Sigmoid colon (tissue), 6 donors: ENCODE measurements at regions not wholly inside any gene's neighbourhood (a gene's known extent, or its start where the extent isn't known, plus 50 kb on each side); places are given as distances from the start of the nearest gene placed in this dataset.

Source experiments
- DNase-seq: peaks from one replicate; pipeline ENCODE4 v3.0.0-alpha.2; 2019
- H3K27ac ChIP-seq, 4 donors: fragments of 200-600 bp; sonication (generic); one replicate each; pipeline ENCODE4 v1.5.1; 2016 to 2019; ENCODE audit warnings: mild to moderate bottlenecking in 1 of 4
- H3K27me3 ChIP-seq, 3 donors: fragments of 200-600 bp; sonication (generic); one replicate each; pipeline ENCODE4 v1.5.1; 2019; ENCODE audit warnings: mild to moderate bottlenecking in 1 of 3
- H3K36me3 ChIP-seq, 4 donors: fragments of 200-600 bp; sonication (generic); one replicate each; pipeline ENCODE4 v1.5.1; 2016 to 2019
- H3K4me1 ChIP-seq, 4 donors: fragments of 200-600 bp; sonication (generic); one replicate each; pipeline ENCODE4 v1.5.1; 2017 to 2019
- H3K4me3 ChIP-seq, 4 donors: fragments of 200-600 bp; sonication (generic); one replicate each; pipeline ENCODE4 v1.5.1; 2017 to 2019; ENCODE audit warnings: mild to moderate bottlenecking in 2 of 4, moderate library complexity in 1 of 4
- H3K9me3 ChIP-seq, 4 donors: fragments of 200-600 bp in 3 of 4; sonication (generic) in 3 of 4; one replicate each; pipeline versions ENCODE4 v1.5.1 to v1.6.1; 2013 to 2019
- CTCF ChIP-seq, 4 experiments: fragments of 450-650 bp in 3 of 4; fragments of 200-600 bp in 1 of 4; IDR thresholded peaks; one replicate each; pipeline ENCODE4 v1.5.1; 2016 to 2019; ENCODE audit warnings: antibody characterized with exemption in 4 of 4, mild to moderate bottlenecking in 3 of 4, moderate library complexity in 2 of 4
- EP300 ChIP-seq, 4 donors: sonication (generic); formaldehyde crosslinking; IDR thresholded peaks; one replicate each; pipeline ENCODE4 v1.6.1; 2017; ENCODE audit warnings: antibody characterized with exemption in 4 of 4
- POLR2A ChIP-seq, 2 donors: fragments of 450-650 bp; IDR thresholded peaks; one replicate each; pipeline ENCODE4 v1.6.1; 2016; ENCODE audit warnings: antibody characterized with exemption in 2 of 2, mild to moderate bottlenecking in 2 of 2, moderate library complexity in 2 of 2
- POLR2AphosphoS5 ChIP-seq, 4 donors: sonication (generic); formaldehyde crosslinking; IDR thresholded peaks; one replicate each; pipeline ENCODE4 v1.6.1; 2017; ENCODE audit warnings: antibody characterized with exemption in 4 of 4
- WGBS, 2 donors: extraction: QIAGEN DNeasy Blood & Tissue Kit; methylation state at CpG; one replicate each; pipeline ENCODE4 v1.1.7; 2013; 5-methylcytosine and 5-hydroxymethylcytosine counted together
- intact Hi-C: fragments of 100-400 bp; cut with DNase I; formaldehyde crosslinking; loops from one replicate; pipeline ENCODE4 v1.15.1; 2023
- donor health status: healthy with polysubstance abuse.
- donor health status: healthy.

GRCh38 chr10:43983405-43983804, 334.7 kb upstream of the ZNF32 start:
- intact Hi-C loops, result no loop called here
- TF ChIP-seq POLR2A (IDR thresholded peaks at IDR 0.05), result no peak
- no peak for DNase-seq
- Histone ChIP-seq H3K27me3 (no peaks in the 10 kb centered on the region), H3K4me1 (no peaks in the 10 kb centered on the region), H3K4me3 (no peak overlapping the region), H3K27ac (no peak overlapping the region), H3K36me3 (no peaks in the 10 kb centered on the region), H3K9me3 (no peaks in the 10 kb centered on the region)
- WGBS, 2 donors, result 82 to 88% methylated on average over 6 of the region's 6 CpGs

- no peak overlapping the region for H3K4me3 ChIP-seq
- H3K4me1 ChIP-seq, result no peaks in the 10 kb centered on the region
- no peak overlapping the region for H3K27ac ChIP-seq
- H3K27me3 ChIP-seq, result no peaks in the 10 kb centered on the region
- DNase-seq, result no peak
- no peaks in the 10 kb centered on the region for H3K36me3 ChIP-seq
- no peaks in the 10 kb centered on the region for H3K9me3 ChIP-seq
- 87 to 90% methylated on average over 3 of the region's 3 CpGs for WGBS, 2 donors
- TF ChIP-seq EP300 (IDR thresholded peaks at IDR 0.05) (no peak), CTCF (IDR thresholded peaks at IDR 0.05) (no peak), POLR2AphosphoS5 (IDR thresholded peaks at IDR 0.05) (no peak), POLR2A (IDR thresholded peaks at IDR 0.05) (no peak)
- intact Hi-C loops, result no loop called here
These were observed 333.6 kb upstream of the ZNF32 start for GRCh38 chr10:43982250-43982649.

GRCh38 chr10:43981696-43982095, 333.0 kb upstream of the ZNF32 start:
- Histone ChIP-seq H3K36me3 (no peaks in the 10 kb centered on the region), H3K27ac (no peak overlapping the region), H3K4me3 (no peak overlapping the region), H3K27me3 (no peaks in the 10 kb centered on the region), H3K9me3 (no peaks in the 10 kb centered on the region), H3K4me1 (no peaks in the 10 kb centered on the region)
- TF ChIP-seq CTCF (IDR thresholded peaks at IDR 0.05) (no peak), EP300 (IDR thresholded peaks at IDR 0.05) (no peak), POLR2A (IDR thresholded peaks at IDR 0.05) (no peak), POLR2AphosphoS5 (IDR thresholded peaks at IDR 0.05) (no peak)
- DNase-seq, result no peak
- 82 to 91% methylated on average over 2 of the region's 2 CpGs for WGBS, 2 donors
- intact Hi-C loops, result no loop called here

- TF ChIP-seq EP300 (IDR thresholded peaks at IDR 0.05) (no peak), CTCF (IDR thresholded peaks at IDR 0.05) (no peak), POLR2AphosphoS5 (IDR thresholded peaks at IDR 0.05) (no peak), POLR2A (IDR thresholded peaks at IDR 0.05) (no peak)
- WGBS, 2 donors, result 62 to 73% methylated on average over 1 of the region's 1 CpG
- Histone ChIP-seq H3K36me3 (no peaks in the 10 kb centered on the region), H3K9me3 (no peaks in the 10 kb centered on the region), H3K27me3 (no peaks in the 10 kb centered on the region), H3K27ac (no peak overlapping the region), H3K4me3 (no peak overlapping the region), H3K4me1 (no peaks in the 10 kb centered on the region)
- intact Hi-C loops, result no loop called here
- DNase-seq, result no peak
These were observed 332.6 kb upstream of the ZNF32 start for GRCh38 chr10:43981232-43981631.

GRCh38 chr10:43980715-43981114, 332.0 kb upstream of the ZNF32 start:
- no peaks in the 10 kb centered on the region for H3K4me1 ChIP-seq
- WGBS, 2 donors, result 79 to 85% methylated on average over 7 of the region's 7 CpGs
- no peak for DNase-seq

More at GRCh38 chr10:43980715-43981114, 332.0 kb upstream of the ZNF32 start:
- TF ChIP-seq POLR2A (IDR thresholded peaks at IDR 0.05) (no peak), EP300 (IDR thresholded peaks at IDR 0.05) (no peak), CTCF (IDR thresholded peaks at IDR 0.05) (no peak), POLR2AphosphoS5 (IDR thresholded peaks at IDR 0.05) (no peak)
- Histone ChIP-seq H3K36me3 (no peaks in the 10 kb centered on the region), H3K27ac (no peak overlapping the region), H3K27me3 (no peaks in the 10 kb centered on the region), H3K4me3 (no peak overlapping the region), H3K9me3 (no peaks in the 10 kb centered on the region)
- intact Hi-C loops, result no loop called here
